ENCODE measurements at regions not wholly inside any gene's neighbourhood (a gene's known extent, or its start where the extent isn't known, plus 50 kb on each side); places are given as distances from the start of the nearest gene placed in this dataset.
"Not testable (repeated sequence)": the region's sequence is repeated elsewhere in the genome, so short reads cannot be mapped to it uniquely, and the experiment has no call there.

DNA sequence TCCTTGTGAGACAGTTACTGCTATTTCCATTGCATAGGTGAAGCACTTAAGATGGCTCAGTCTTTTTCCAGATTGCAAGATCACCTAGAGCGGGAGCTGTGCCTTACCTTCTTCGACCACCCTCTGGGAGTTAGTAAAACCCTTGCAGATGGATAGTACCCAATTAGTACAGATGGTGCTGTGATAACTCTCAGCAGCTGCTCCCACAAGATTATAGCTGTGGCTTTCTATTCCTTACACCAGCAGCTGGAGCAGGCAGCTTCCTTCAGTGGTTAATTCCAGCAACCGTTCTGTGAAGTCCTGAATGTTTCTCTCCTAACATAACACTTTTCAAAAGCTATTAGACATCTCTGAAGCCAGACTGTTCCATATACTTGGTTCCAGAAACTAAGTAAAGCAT lies 796.8 kb downstream of the XPNPEP1 start:
- no peak for DNase-seq (ENCODE audit: low read depth in 4 of 4, low spot score in 3 of 4)

DNA sequence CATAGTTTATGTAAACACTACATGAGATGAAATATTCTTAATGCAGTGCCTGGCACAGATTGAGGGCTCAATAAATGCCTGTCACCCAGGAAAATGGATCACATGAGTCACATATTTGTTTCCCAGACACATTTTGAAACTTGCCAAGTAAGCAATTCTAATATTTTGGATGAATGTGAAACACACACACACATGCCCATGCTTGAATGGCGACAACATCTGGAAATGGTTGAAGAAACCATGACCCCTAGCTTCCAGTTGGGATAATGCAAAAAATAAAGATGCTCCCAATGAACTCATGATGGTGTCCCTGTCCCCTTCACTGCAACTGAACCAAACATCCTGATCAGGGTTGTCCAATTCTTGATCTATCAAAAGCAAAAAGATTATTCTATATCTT lies 797.3 kb downstream of the XPNPEP1 start:
- no peak for DNase-seq (ENCODE audit: low read depth in 4 of 4, low spot score in 3 of 4)

DNA sequence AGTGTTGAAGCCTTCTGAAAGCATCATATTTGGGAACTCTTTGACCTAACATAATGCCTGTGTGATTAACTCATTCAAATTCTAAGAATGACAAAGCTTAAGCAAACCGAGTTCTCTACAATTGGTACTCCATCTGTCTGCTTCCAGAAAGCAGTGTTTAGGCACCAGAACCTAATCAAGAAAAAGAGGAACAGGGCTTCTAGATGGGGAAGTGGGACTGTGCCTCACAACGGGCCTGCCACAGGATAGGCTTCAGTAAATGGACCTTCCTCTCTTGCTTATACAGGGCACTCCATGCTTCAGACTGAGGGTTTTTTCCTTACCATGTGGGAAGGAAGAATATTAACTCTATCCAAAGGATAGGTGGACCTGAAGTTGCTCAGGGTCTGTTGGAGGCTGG lies 808.1 kb downstream of the XPNPEP1 start:
- DNase-seq (ENCODE audit: low read depth in 4 of 4, low spot score in 3 of 4): no peak

DNA sequence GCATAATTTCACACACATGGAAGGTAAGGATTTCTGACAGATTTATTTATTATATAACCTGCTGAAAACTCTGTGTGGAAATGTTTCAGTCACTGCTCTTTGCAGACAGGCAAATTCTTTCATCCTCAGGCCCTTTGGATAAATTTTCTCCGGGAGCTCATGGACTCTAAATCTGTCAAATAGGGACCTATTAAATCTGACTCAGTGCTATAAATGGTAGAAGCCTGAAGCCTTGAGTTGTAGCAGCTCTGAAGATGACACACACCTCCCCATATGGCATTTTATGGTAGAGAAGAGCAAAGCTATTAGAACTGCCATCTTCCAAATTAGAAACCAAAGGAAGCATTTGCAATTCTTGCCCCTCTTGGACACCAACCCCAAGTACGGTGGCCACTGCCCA lies 808.7 kb downstream of the XPNPEP1 start:
- DNase-seq (ENCODE audit: low read depth in 4 of 4, low spot score in 3 of 4): no peak

DNA sequence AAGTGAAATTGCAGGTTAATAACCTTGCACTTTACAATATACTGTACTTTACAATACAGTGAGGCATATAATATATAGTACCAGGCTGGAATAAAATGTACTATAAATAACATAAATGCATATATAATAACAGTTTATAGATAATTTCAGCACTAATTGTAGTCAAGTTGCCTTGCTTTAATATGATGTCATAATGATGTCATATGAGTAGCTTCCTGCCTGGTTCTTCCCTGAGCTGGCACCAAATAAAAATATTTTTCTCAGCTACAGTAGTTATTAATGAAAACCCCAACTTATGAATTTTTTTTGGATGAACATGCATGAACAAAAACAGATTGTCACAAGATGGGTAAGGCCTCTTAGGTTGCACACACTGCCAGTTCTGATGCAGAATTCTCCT lies 816.7 kb downstream of the XPNPEP1 start:
- no peak for DNase-seq (ENCODE audit: low read depth in 4 of 4, low spot score in 3 of 4)

DNA sequence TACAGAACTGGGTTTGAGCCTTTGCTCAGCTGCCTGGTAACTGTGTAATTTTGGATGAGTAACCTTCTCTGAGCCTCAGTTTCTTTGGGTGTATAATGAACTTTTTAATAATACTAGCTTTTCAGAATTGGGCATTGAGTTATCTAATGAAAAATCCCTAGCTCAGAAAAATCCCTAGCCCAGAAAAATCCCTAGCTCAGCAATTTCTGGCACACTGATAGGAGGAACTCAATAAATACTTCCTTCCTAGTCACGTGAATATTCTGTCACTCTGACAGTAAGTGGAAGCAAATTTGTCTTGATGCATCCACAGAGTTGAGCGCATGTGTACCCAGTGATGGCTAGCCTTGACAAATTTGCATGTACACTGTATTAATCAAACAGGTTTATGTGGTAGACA lies 817.6 kb downstream of the XPNPEP1 start:
- DNase-seq (ENCODE audit: low read depth in 4 of 4, low spot score in 3 of 4): no peak

DNA sequence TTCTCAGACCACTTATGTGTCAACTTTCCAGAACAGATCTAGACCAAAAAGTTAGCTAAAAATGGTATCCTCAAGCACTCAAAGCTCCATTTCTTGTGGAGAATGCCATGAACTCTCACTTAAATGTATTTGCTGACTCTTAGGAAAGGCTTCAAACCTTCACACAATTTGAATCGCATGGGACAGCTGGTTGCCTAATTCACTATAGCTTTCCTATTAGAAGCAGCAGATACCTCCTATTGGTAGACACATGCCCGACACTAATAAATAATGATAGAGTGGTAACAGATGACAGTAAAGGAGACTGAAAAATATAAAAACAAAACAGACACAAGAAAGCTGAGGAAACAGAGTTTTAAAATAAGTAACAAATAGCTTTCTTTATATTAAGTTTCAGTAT lies 818.5 kb downstream of the XPNPEP1 start:
- no peak for DNase-seq (ENCODE audit: low read depth in 4 of 4, low spot score in 3 of 4)

DNA sequence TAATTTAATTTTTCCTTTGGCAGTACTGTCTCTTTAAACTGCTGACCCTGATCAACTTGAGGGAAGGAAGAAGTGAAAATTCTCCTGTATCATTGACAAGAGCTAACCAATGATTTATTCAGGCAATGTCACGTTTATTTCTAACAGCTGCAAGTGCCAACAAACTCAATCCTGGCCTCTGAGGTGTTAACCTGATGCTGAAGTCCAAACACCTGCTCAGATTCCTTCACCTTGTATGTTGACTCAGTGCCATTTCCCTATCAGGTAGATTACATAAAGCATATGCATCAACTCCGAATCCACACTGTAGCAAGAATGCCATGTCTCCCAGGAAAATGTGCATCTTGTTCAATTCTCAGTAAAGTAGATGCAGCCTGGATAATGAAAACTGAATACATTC lies 820.0 kb downstream of the XPNPEP1 start:
- no peak for DNase-seq (ENCODE audit: low read depth in 4 of 4, low spot score in 3 of 4)

DNA sequence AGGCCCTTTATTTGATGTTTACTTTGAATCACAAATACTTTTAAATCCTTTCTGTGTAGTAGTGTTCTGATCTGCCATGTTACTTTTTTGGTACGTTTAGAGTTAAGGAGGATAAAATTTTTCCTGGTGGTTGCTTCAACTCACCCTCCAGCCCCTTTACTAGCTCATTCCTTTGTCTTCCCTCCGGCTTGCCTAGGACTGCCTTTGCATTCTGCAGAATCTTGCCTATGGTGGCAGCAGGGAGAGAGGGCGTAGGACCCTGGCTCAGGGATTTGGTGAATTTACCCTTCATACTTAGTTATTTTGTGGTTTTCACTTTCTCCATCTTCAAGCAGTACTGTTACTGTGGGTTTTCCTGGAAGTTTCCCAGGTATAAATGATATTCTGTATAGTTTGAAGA lies 833.5 kb downstream of the XPNPEP1 start:
- DNase-seq (ENCODE audit: low read depth in 4 of 4, low spot score in 3 of 4): no peak

DNA sequence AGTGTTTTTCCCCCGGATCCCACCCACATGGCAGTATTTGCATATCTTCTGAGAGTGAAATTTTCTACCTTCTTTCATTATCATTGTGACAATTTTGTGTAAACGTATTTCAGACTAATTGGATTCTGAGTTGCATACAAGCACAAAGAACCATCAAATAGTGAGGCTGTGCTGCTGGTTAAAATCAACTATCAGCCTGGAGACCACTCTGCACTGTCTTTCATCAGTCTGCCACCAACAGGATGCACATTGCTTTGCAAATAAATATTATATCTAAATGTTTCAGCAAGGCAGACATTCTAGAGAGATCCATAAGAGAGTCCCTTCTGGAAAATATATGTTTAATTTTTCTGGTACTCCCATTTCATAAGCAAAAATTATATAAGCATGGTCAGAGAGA lies 851.8 kb downstream of the XPNPEP1 start:
- no peak for DNase-seq (ENCODE audit: low read depth in 4 of 4, low spot score in 3 of 4)

DNA sequence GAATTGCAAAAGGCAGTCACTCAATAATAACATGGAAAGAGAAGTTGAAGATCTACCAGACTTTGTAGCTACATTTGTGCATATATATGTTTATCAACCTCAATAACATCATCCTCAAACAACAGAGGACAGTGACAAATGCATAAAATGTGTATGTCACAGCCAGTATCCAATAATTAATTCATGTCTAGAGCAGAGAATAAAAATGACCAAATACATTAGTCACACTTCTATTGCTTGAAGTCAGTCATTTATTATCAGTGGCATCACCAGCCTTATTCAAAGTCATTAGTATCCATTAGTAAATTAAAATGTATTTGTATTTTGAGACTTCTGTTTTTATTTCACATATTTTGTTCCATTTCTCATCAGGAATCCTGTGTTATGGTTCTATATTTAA lies 852.8 kb downstream of the XPNPEP1 start:
- DNase-seq (ENCODE audit: low read depth in 4 of 4, low spot score in 3 of 4): no peak

DNA sequence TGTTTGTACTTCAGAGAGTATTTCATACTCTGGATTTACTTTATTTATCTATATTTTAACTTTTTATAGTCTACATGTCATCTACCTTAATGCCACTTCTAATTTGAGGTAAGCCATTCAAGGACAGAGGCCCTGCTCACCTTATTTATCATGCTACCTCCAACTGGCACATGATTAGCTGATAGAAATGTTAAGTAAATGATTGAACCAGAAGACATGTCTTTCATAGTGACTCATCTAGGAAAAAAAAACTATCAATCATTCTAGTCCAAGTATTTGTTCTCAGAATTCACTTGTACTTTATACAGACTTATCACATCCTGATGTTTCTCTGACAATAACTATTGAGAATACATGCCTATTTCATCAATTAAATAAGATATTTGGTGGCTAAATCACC lies 856.3 kb downstream of the XPNPEP1 start:
- DNase-seq (ENCODE audit: low read depth in 4 of 4, low spot score in 3 of 4): no peak

DNA sequence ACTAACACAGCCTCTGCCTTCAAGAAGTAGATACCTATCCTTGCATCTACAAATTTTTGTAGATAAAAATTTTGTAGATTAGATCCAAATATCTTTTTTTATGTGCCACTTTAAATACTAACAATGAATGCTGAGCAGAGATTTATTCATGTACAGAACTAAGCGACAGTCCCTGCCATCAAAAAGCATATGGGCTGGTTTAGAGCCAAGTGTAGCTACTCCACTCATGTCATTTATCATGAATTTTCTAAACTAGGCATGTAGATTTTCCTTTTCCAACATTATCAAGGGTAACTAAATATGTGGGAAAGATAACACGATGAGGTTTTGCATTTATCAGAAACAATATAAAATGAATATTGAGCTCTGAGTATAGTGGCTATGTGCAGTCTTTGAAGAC lies 857.5 kb downstream of the XPNPEP1 start:
- DNase-seq (ENCODE audit: low read depth in 4 of 4, low spot score in 3 of 4): no peak

DNA sequence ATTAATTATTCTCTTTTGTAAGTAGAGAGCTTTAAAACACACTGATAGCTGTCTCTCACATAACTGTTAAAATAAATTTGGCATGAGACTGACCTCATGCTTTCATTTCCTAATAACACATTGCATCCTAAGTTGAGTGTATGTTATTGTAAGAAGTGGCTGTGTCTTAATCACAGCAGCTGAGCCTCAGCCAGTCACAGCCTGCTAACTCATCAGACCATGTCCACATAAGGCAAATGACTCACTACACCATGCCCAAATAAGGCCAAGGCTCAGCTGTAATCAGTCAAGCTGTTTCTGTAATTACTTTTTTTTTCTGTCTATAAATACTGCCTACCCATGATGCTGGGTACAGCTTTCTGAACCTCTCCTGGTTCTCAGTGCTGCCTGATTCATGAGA lies 860.9 kb downstream of the XPNPEP1 start:
- no peak for DNase-seq (ENCODE audit: low read depth in 4 of 4, low spot score in 3 of 4)

DNA sequence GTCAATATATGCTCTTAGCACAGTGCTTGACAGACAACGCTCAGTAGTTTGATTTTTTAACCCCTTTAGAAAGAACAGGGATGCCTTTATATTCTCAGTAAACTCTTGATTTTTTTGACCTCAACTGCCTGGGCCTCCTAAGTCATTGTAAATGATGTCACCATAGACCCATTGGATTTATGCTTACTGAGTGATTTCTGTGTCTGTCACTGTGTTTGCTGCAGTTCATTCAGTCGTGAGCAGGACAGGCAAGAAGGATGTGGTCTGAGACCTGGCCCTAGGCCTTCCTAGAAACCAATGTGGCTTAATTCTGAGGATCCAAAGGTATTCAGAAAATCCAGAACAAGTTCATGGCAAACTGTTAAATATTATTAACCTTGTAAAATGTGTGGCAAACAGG lies 868.1 kb downstream of the XPNPEP1 start:
- DNase-seq (ENCODE audit: low read depth in 4 of 4, low spot score in 3 of 4): no peak

DNA sequence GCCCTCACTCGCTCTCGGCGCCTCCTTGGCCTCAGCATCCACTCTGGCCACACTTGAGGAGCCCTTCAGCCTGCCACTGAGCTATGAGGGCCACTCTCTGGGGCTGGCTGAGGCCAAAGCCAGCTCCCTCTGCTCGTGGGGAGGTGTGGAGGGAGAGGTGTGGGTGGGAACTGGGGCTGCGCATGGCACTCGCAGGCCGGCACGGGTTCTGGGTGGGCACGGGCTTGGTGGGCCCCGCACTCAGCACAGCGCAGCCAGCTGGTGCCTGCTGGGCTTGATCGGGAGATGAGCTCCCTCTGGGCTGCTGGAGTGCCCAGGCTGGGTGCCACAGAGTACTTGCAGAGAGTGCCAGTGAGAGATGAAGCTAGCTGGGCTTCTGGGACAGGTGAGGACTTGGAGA lies 875.5 kb downstream of the XPNPEP1 start:
- DNase-seq (ENCODE audit: low read depth in 4 of 4, low spot score in 3 of 4): no peak

DNA sequence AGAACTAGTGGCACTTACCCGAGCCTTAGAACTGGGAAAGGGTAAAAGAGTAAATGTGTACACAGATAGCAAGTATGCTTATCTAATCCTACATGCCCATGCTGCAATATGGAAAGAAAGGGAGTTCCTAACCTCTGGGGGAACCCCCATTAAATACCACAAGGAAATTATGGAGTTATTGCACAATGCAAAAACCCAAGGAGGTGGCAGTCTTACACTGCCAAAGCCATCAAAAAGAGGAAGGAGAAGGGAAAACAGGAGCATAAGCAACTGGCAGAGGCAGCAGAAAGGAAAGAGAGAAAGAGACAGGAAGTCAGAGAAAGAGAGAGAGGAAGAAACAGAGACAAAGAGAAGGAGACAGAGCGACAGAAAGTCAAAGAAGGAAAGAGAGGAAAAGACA lies 876.9 kb downstream of the XPNPEP1 start:
- DNase-seq (ENCODE audit: low read depth in 4 of 4, low spot score in 3 of 4): not testable (repeated sequence)

DNA sequence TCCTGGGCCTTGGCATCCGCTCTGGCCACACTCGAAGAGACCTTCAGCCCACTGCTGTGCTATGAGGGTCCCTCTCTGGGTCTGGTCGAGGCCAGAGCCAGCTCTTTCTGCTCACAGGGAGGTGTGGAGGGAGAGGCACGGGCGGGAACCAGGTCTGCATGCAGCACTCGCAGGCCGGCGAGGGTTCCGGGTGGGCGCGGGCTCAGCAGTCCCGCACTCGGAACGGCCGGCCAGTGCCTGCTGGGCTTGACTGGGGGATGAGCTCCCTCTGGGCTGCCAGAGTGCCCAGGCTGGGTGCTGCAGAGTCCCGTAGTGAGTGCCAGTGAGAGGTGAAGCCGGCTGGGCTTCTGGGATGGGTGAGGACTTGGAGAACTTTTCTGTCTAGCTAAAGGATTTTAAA lies 882.7 kb downstream of the XPNPEP1 start:
- no peak for DNase-seq (ENCODE audit: low read depth in 4 of 4, low spot score in 3 of 4)

DNA sequence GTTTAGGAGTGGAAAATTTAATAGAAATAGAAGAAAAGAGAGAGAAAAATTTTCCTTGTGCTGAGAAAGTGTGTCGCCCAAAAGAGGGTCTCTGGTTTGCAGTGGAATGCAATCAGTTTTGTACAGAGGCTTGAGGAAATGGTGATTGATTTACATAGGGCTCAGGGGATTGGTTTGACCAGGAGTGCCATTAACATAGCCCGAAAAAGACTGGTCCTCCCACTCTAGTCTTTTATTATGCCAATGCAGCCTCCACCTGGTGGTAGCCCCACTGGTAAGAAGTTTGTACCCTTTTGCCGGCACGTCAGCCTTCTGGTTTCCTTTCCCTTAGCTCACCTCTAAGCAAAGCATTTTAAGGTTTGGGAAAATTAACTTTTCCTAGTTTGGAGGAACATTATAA lies 885.3 kb downstream of the XPNPEP1 start:
- no peak for DNase-seq (ENCODE audit: low read depth in 4 of 4, low spot score in 3 of 4)

DNA sequence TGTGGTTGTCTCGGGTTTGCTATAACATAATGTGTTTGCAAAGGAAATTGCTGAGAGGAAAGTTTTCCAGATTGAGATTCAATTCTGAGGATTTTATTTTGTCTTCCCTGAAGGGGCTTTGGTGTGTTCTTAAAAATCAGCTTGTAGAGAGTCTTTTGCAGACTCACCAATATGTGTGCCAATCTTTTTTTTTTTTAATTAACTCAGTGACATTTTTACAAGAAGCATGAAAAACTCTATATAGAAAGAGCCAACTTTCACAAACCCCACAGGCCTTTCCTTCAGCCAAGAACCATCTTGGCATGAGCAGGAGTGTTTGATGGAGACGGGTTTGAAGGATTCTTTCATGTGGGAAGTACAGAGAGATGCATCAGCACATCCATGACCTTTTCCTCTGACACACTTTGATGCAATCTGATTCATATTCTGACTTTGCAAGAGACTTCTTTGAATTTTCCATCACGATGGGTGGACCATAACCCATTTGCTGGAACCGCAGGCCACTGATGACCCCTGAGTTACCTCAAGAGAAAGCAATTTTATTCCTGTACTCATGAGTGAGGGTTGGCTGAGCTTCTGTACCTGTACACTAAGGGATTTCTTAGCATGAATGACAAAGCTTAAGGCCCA lies 892.6 kb downstream of the XPNPEP1 start:
- no peak for DNase-seq (ENCODE audit: low read depth in 4 of 4, low spot score in 3 of 4)

DNA sequence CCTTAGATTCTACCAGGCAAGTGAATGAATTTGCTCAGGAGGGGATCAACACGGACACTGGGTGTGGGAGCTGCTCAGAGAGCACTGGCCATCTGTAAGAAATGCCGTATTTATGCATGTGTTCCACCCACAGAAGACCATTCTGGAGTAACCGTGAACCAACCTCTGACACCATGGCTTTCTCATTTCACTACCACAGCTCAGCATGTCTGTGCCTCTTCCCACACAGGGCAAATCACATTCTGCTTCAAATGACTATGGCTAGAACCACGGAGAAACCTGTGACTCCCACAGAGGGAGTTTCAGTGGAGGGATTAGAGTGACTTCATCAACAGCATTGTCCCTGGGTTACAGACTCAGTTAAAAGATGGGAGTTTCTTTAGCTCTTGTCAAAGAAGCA lies 893.4 kb downstream of the XPNPEP1 start:
- DNase-seq (ENCODE audit: low read depth in 4 of 4, low spot score in 3 of 4): no peak

DNA sequence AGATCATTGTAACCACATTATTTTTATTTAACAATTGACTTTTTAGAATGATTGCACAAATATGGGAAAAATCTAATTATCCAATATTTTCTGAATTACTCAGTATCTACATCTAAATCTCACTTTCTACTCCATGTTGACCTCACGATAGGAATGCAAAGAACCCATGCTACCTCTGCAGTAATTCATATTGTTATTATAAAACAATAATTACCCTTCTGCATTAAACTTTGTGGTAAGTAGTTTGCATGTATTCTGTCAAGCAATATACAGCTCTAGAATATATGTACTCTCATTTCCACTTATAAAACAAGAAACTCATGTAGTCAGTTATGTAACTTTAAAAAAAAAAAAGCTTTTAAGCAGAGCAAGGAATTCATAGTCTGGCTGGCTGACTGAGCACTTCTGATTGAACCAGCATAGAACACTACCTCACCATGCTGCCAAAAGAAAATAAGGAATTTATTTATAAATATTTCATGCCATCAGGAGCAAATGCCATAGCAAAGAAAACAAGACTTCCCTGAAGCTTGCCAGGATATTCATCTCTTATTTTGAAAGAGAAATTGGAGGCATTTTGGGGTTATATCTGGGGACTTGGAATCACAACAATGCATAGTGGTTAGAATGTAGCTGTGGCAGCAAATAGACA lies 895.7 kb downstream of the XPNPEP1 start:
- DNase-seq (ENCODE audit: low read depth in 4 of 4, low spot score in 3 of 4): no peak

DNA sequence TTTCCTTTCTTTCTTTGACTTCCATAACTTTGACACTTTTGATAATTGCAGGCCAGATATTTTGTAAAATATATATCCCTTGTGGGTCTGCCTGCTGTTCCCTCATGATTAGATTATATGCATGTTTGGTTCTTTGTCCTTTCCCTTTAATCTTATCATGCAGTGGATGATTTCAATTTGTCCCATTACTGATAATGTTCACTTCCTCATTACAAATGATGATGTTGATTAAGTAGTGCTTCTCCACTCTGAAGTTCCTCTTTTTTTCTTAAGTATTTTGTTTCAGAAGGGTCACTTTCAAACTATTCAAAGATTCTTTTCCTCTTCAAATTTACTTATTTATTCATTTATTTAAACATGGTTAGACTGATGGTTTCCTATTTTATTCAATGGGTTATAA lies 898.1 kb downstream of the XPNPEP1 start:
- no peak for DNase-seq (ENCODE audit: low read depth in 4 of 4, low spot score in 3 of 4)
